OCI-LY3 (cell line): ENCODE measurements at regions not wholly inside any gene's neighbourhood (a gene's known extent, or its start where the extent isn't known, plus 50 kb on each side); places are given as distances from the start of the nearest gene placed in this dataset.

Experiments used
- CTCF ChIP-seq: fragments of 200-600, 300-600 bp; sonication (generic); IDR thresholded peaks from 2 replicates; pipeline ENCODE4 v1.5.1; 2014; ENCODE audit warnings: antibody characterized with exemption, low read length, low read depth
- EZH2phosphoT487 ChIP-seq: fragments of 200-600 bp; shearing (Covaris generic); IDR thresholded peaks from 2 replicates; pipeline ENCODE4 v1.6.1; 2018; ENCODE audit warnings: antibody characterized with exemption, mixed run types, low read depth

- TF ChIP-seq CTCF = no peak
- TF ChIP-seq EZH2phosphoT487 = no peak
Measured at GRCh38 chr6:141587482-141588266, 545.1 kb upstream of the GJE1 start.
